ENCODE measurements at regions not wholly inside any gene's neighbourhood (a gene's known extent, or its start where the extent isn't known, plus 50 kb on each side); places are given as distances from the start of the nearest gene placed in this dataset.

- no peaks in the 10 kb centered on the region for H3K4me1 Mint-ChIP-seq (ENCODE audit: low read depth)
- no peaks in the 10 kb centered on the region for H3K36me3 Mint-ChIP-seq (ENCODE audit: insufficient read depth)
- H3K27me3 Mint-ChIP-seq: no peaks in the 10 kb centered on the region
Measured at GRCh38 chr11:92657226-92657625, 312.2 kb upstream of the MTNR1B start.

GRCh38 chr11:92658733-92659132 is 310.7 kb upstream of the MTNR1B start:
- no peaks in the 10 kb centered on the region for H3K9me3 Mint-ChIP-seq (ENCODE audit: low read depth)
- DNase-seq (ENCODE audit: low spot score, unreplicated experiment): no peak
- H3K36me3 Mint-ChIP-seq (ENCODE audit: insufficient read depth): no peaks in the 10 kb centered on the region
- H3K27me3 Mint-ChIP-seq: no peaks in the 10 kb centered on the region
- TF ChIP-seq CTCF (IDR thresholded peaks at IDR 0.05; ENCODE audit: unreplicated experiment): no peak
- H3K27ac Mint-ChIP-seq: no peak overlapping the region
- H3K4me1 Mint-ChIP-seq (ENCODE audit: low read depth): no peaks in the 10 kb centered on the region
- no peak overlapping the region for H3K4me3 Mint-ChIP-seq (ENCODE audit: low read depth)

More at GRCh38 chr11:92657226-92657625, 312.2 kb upstream of the MTNR1B start:
- Mint-ChIP-seq H3K4me3 (ENCODE audit: low read depth) (no peak overlapping the region), H3K27ac (no peak overlapping the region), H3K9me3 (ENCODE audit: low read depth) (no peaks in the 10 kb centered on the region)
- DNase-seq (ENCODE audit: low spot score, unreplicated experiment): no peak
- no peak for TF ChIP-seq CTCF (IDR thresholded peaks at IDR 0.05; ENCODE audit: unreplicated experiment)

- Mint-ChIP-seq H3K9me3 (ENCODE audit: low read depth) (no peaks in the 10 kb centered on the region), H3K4me3 (ENCODE audit: low read depth) (no peak overlapping the region), H3K4me1 (ENCODE audit: low read depth) (no peaks in the 10 kb centered on the region), H3K36me3 (ENCODE audit: insufficient read depth) (no peaks in the 10 kb centered on the region), H3K27ac (no peak overlapping the region), H3K27me3 (no peaks in the 10 kb centered on the region)
- no peak for DNase-seq (ENCODE audit: low spot score, unreplicated experiment)
- no peak for TF ChIP-seq CTCF (IDR thresholded peaks at IDR 0.05; ENCODE audit: unreplicated experiment)
Measured at GRCh38 chr11:92659793-92660192, 309.7 kb upstream of the MTNR1B start.

- no peak for TF ChIP-seq CTCF (IDR thresholded peaks at IDR 0.05; ENCODE audit: unreplicated experiment)
- no peak for DNase-seq (ENCODE audit: low spot score, unreplicated experiment)
- H3K27ac Mint-ChIP-seq: no peak overlapping the region
- no peak overlapping the region for H3K4me3 Mint-ChIP-seq (ENCODE audit: low read depth)
- no peaks in the 10 kb centered on the region for H3K27me3 Mint-ChIP-seq
- no peaks in the 10 kb centered on the region for H3K36me3 Mint-ChIP-seq (ENCODE audit: insufficient read depth)
- no peaks in the 10 kb centered on the region for H3K9me3 Mint-ChIP-seq (ENCODE audit: low read depth)
- peaks cover 4% of the 10 kb centered on the region for H3K4me1 Mint-ChIP-seq (ENCODE audit: low read depth)
Measured at GRCh38 chr11:92662601-92663360, 306.7 kb upstream of the MTNR1B start.

- Mint-ChIP-seq H3K9me3 (ENCODE audit: low read depth) (no peaks in the 10 kb centered on the region), H3K27me3 (no peaks in the 10 kb centered on the region), H3K36me3 (ENCODE audit: insufficient read depth) (no peaks in the 10 kb centered on the region), H3K4me1 (ENCODE audit: low read depth) (peaks cover 6% of the 10 kb centered on the region), H3K4me3 (ENCODE audit: low read depth) (no peak overlapping the region), H3K27ac (no peak overlapping the region)
- TF ChIP-seq CTCF (IDR thresholded peaks at IDR 0.05; ENCODE audit: unreplicated experiment): no peak
- DNase-seq (ENCODE audit: low spot score, unreplicated experiment): no peak
Measured at GRCh38 chr11:92663539-92663938, 305.9 kb upstream of the MTNR1B start.

Data from progenitor cell of endocrine pancreas (in vitro differentiated cells).